ENCODE measurements at regions not wholly inside any gene's neighbourhood (a gene's known extent, or its start where the extent isn't known, plus 50 kb on each side); places are given as distances from the start of the nearest gene placed in this dataset.

DNA sequence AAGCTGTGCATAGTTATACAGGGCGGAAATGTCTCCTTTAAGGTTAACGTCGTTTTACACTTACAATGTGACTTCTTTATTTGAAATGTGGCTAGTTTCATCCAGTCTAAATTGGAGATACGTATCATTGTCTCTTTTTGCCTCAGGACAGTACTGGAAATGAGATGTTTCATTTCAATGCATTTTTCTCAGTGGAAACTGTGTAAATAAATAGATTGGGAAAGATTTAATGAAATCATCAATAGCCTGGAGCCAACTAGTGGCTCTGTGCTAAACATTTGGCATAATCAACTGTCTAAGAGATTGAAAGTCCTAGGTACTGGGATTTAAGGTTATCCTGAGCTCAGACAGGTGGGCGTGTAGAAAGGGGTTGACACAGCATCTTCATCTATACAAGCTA, 691.5 kb upstream of the CCDC54 start:
- Histone ChIP-seq H3K27me3 (ENCODE audit: control insufficient read depth, insufficient read depth, low read length) (no peaks in the 10 kb centered on the region), H3K36me3 (ENCODE audit: control insufficient read depth, insufficient read depth, low read length) (no peaks in the 10 kb centered on the region), H3K4me3 (ENCODE audit: low read depth, low read length) (no peak overlapping the region)
- POLR2A ChIA-PET, result no interaction called here
- TF ChIP-seq, protein P1, sequence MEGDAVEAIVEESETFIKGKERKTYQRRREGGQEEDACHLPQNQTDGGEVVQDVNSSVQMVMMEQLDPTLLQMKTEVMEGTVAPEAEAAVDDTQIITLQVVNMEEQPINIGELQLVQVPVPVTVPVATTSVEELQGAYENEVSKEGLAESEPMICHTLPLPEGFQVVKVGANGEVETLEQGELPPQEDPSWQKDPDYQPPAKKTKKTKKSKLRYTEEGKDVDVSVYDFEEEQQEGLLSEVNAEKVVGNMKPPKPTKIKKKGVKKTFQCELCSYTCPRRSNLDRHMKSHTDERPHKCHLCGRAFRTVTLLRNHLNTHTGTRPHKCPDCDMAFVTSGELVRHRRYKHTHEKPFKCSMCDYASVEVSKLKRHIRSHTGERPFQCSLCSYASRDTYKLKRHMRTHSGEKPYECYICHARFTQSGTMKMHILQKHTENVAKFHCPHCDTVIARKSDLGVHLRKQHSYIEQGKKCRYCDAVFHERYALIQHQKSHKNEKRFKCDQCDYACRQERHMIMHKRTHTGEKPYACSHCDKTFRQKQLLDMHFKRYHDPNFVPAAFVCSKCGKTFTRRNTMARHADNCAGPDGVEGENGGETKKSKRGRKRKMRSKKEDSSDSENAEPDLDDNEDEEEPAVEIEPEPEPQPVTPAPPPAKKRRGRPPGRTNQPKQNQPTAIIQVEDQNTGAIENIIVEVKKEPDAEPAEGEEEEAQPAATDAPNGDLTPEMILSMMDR (IDR thresholded peaks at IDR 0.05; ENCODE audit: insufficient read depth, low read depth, low read length), result no peak
- CTCF ChIA-PET, result interaction anchor here (0.6 to 0.7 kb wide), 2 partner anchors 106 to 1681 kb away, joined by 3 read pairs; no protein-coding TSS in a partner anchor
- no peak for DNase-seq (ENCODE audit: low read depth)

GRCh38 chr3:106687905-106688304, 689.3 kb upstream of the CCDC54 start:
- no peak overlapping the region for H3K4me3 ChIP-seq (ENCODE audit: low read depth, low read length)
- no peaks in the 10 kb centered on the region for H3K36me3 ChIP-seq (ENCODE audit: control insufficient read depth, insufficient read depth, low read length)
- TF ChIP-seq, protein P1 (IDR thresholded peaks at IDR 0.05; ENCODE audit: insufficient read depth, low read depth, low read length), result no peak
- no peaks in the 10 kb centered on the region for H3K27me3 ChIP-seq (ENCODE audit: control insufficient read depth, insufficient read depth, low read length)
- no peak for DNase-seq (ENCODE audit: low read depth)
- POLR2A ChIA-PET, result interaction anchor here (0.7 kb wide), 1 partner anchor 374 kb away, joined by 6 read pairs; no protein-coding TSS in a partner anchor
- CTCF ChIA-PET, result no interaction called here

DNA sequence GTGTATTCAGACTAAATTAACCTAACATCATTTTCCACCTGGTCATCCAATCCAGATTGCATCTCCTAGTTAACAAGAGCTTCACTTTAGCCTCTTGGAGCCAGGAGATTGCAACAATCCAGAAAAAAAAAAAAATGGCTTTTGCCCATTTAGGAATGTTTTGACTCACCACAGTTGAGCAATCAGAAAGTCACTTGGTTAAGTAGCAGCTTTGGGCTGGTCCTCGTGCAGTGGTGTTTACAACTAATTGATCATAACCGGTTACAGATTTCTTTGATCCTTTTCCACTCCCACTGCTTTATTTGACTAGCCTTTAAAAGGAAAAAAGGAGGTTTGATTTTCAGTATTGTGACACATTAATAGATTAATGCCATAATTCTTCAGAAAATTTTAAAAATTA, 688.8 kb upstream of the CCDC54 start:
- no peaks in the 10 kb centered on the region for H3K27me3 ChIP-seq (ENCODE audit: control insufficient read depth, insufficient read depth, low read length)
- no peaks in the 10 kb centered on the region for H3K36me3 ChIP-seq (ENCODE audit: control insufficient read depth, insufficient read depth, low read length)
- DNase-seq (ENCODE audit: low read depth), result peak; percentile 76
- TF ChIP-seq, protein P1 (IDR thresholded peaks at IDR 0.05; ENCODE audit: insufficient read depth, low read depth, low read length), result no peak
- ChIA-PET POLR2A (interaction anchor here (0.7 kb wide), 1 partner anchor 373 kb away, joined by 6 read pairs; no protein-coding TSS in a partner anchor), CTCF (interaction anchor here (1.0 kb wide), 1 partner anchor 14 kb away, joined by 3 read pairs; no protein-coding TSS in a partner anchor)
- H3K4me3 ChIP-seq (ENCODE audit: low read depth, low read length), result no peak overlapping the region

- TF ChIP-seq, protein P1 (IDR thresholded peaks at IDR 0.05; ENCODE audit: insufficient read depth, low read depth, low read length), result no peak
- no peaks in the 10 kb centered on the region for H3K36me3 ChIP-seq (ENCODE audit: control insufficient read depth, insufficient read depth, low read length)
- ChIA-PET POLR2A (no interaction called here), CTCF (no interaction called here)
- no peak overlapping the region for H3K4me3 ChIP-seq (ENCODE audit: low read depth, low read length)
- no peaks in the 10 kb centered on the region for H3K27me3 ChIP-seq (ENCODE audit: control insufficient read depth, insufficient read depth, low read length)
- no peak for DNase-seq (ENCODE audit: low read depth)
Observed at GRCh38 chr3:106691476-106691875, 685.8 kb upstream of the CCDC54 start.

DNA sequence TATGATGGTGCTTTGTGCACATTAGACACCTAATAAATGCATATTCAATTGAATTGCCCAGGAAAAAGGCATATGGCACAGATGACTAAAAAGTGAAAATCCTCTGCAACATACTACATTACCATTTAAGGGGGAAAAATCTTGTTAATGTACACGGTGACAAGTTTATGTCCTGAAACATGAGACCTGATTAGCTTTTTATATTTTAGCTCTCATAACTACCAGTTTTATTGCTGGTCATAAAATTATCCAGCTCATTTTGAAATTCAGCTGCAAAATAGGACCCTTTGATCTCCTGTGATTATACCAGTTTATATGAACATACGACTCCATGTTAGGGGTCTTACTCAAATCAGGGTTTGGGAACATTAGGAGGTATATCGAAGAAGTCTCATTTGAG, 684.6 kb upstream of the CCDC54 start:
- no peak overlapping the region for H3K4me3 ChIP-seq (ENCODE audit: low read depth, low read length)
- H3K27me3 ChIP-seq (ENCODE audit: control insufficient read depth, insufficient read depth, low read length), result no peaks in the 10 kb centered on the region
- POLR2A ChIA-PET, result no interaction called here
- CTCF ChIA-PET, result no interaction called here
- H3K36me3 ChIP-seq (ENCODE audit: control insufficient read depth, insufficient read depth, low read length), result no peaks in the 10 kb centered on the region
- DNase-seq (ENCODE audit: low read depth), result no peak
- TF ChIP-seq, protein P1 (IDR thresholded peaks at IDR 0.05; ENCODE audit: insufficient read depth, low read depth, low read length), result no peak
